Central memory CD4-positive, alpha-beta T cell (primary cell): ENCODE measurements at regions not wholly inside any gene's neighbourhood (a gene's known extent, or its start where the extent isn't known, plus 50 kb on each side); places are given as distances from the start of the nearest gene placed in this dataset.
A peak's percentile ranks its signal among the peaks of the same experiment; 100 is the strongest.

ENCODE experiments used
- DNase-seq: peaks from one replicate; pipeline ENCODE4 v3.0.0; 2022

GRCh38 chr14:100659345-100660001 is 67.2 kb upstream of the DLK1 start:
- no peak for DNase-seq

GRCh38 chr14:100660498-100660881 is 66.2 kb upstream of the DLK1 start:
- no peak for DNase-seq

DNA sequence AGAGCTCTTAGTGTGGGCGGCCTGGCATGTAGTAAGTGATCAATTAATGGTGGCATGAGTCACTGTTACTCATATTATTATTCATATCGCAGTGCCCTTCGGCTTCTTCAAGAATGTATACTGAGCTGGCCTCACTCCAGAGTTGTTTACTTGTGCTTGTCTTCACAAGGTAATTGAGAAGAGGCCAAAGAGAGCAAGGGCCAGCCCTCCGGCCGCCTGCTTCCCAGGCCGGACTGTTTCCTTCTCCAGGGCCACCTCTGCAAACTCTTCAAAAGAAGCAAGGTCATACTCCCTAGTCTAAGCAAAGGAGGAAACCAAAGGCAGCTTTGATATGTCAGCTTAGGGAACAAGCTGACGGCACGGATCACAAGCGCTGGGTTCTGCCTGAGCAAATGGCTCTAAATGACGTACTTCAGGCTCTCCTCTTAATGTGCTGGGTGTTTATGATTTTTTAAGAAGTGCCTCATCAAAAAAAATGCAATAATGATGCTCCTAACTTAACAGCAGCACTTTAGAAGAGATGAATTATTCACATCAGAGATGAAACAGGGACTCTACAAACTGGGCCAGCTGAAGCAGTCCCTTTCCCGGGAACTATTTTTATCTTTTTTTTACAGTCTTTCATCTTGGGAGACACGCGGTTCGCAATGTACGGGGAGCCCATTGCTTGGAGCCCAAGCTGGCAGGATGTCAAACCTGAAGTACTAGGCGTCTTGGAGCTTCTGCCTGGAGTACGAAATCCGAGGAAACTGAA is 65.6 kb upstream of the DLK1 start:
- no peak for DNase-seq

DNA sequence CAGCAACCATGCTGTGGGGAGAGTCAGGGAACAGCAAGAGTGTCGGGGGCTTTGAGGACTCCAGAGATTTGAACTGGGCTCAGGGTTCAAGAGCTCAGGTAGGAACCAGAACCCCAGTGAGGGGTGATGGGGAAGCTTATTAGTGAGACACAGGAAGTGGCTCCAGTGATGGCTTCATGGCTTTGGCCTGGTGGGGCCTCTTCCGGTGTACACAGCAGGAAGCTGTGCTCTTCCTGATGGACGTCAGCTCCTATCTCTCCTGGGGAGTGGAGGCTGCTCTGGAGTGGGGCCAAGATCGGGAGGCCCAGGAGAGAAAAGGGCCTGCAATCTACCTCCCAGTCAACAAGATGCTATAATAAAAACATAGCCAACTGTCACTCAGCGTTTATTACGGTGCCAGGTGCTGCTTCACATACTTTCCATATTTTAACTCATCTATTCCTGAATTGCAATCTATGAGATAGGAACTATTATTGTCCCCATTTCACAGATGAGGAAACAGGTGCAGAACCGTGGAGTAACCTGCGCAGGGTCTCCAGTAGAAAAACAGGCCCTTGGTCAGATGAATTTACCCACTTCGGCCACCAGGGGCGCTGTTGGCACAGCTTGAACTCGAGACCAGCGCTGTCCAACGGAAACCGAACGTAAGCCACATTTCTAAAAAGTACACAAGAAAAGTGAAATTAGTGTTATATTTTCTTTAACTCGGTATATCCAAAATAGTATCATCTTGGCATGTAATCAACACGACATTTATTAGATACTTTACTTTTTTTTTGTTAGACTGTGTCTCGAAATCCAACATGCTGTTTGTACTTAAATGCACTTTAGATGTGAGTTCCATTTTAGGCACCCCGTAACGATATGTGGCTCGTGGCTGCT is 63.6 kb upstream of the DLK1 start:
- DNase-seq, result peak; percentile 39

GRCh38 chr14:100663761-100664052 is 63.0 kb upstream of the DLK1 start:
- DNase-seq, result no peak

DNA sequence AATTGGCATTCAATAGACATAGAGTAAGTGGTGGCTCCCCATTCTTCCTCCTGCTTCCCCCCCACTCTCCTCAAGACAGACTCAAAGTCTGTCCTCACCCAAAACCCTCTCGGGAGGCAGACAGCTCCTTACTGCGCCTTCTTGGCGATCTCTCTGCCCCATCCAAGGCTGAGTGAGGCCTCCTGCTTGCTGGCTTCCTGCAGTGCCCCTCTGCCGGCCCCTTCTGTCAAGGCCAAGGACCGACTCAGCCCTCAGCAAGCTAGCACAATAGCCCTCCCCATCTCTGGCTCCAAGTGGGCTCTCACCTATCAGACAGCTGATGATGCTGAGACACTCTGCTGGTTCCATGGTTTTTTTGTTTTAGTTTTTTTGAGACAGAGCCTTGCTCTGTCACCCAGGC is 62.5 kb upstream of the DLK1 start:
- no peak for DNase-seq

- no peak for DNase-seq
Measured at GRCh38 chr14:100664841-100665510, 61.7 kb upstream of the DLK1 start.

DNA sequence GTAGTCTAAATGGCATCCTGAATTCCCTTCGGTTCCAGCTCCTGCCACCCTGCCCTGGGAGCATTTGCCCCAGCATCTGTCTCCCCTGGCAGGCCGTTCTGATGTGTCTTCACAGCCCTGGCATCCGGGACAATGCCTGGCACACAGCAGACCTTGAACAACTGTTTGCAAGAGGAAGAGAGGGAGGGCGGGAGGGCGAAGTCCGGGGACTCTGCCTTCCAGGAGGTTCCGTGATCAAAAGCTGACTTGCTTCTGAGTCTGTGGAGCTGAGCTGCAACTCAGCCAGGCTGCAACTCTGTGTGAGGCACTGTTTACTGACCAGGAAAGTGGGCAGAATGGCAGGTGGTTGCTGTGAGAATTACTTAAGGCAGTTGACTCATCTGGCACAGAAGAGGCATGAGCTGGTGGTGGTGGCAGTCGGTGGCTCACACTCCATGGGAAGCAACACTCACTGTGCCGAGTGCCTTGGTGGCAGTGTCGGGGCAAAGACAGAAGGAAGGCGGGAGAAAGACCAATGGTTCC is 61.1 kb upstream of the DLK1 start:
- DNase-seq, result no peak

GRCh38 chr14:100666403-100666802 is 60.3 kb upstream of the DLK1 start:
- no peak for DNase-seq

DNA sequence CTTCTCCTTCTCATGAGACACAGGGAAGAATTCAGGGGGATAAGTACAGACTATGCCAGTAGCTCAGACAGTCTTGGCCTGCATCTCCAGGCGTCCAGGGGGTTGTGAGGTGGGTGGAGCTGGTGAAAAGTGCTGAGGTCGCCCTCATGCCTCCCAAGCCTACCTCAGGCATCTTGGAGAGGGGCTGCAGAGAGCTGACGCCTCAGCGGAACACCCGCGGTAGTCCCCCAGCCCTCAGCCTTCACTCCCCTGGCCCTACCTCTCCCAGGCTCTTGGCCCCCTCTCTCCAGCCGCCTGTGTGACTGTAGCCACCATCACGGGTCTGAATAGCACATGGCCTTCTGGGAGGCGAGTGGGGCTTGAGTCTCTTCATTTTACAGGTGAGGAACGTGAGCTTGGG is 59.8 kb upstream of the DLK1 start:
- no peak for DNase-seq

- no peak for DNase-seq
Measured at GRCh38 chr14:100667656-100668055, 59.0 kb upstream of the DLK1 start.

- no peak for DNase-seq
Measured at GRCh38 chr14:100668352-100668751, 58.3 kb upstream of the DLK1 start.

DNA sequence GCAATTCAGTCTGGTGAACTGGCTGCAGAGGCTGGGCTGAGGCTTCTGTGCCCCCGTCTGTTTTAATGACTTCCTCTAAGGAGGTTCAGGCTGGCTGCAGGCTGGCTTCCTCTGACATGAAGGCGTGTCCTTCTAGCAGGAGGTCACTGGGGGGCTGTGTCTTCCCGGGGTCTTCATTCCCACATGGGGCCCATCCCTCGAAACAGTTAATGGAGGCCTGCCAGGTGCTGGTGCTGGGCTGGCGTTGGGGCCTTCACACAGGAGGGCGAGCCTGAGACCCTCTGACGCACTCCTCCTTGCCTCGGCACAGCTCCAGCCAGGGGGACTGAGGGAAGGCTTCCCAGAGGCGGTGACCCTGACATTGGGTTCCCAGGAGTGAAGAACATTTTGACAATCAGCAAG is 57.7 kb upstream of the DLK1 start:
- no peak for DNase-seq

DNA sequence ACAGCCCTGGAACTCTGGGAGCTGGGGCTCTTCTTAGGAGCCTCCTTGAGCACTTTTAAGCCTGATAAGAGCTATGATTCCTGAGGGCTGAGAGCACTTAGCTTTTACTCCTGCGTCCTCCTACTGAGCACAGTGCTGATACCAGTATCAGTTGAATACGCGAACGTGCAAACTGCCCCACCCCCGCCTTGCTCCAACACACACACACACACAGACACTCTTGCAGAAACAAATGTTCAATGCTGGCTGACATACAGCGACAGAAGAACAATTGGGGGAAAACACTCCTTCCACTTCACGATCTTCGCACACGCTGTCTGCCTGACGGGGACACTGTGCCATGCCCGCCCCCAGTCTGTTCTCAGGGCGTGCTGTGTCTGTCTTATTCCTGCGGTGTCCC is 57.2 kb upstream of the DLK1 start:
- DNase-seq, result no peak

- DNase-seq, result no peak
Measured at GRCh38 chr14:100670017-100670752, 56.5 kb upstream of the DLK1 start.

- DNase-seq, result no peak
Measured at GRCh38 chr14:100670753-100671049, 56.0 kb upstream of the DLK1 start.

GRCh38 chr14:100671386-100671901 is 55.2 kb upstream of the DLK1 start:
- DNase-seq, result no peak

DNA sequence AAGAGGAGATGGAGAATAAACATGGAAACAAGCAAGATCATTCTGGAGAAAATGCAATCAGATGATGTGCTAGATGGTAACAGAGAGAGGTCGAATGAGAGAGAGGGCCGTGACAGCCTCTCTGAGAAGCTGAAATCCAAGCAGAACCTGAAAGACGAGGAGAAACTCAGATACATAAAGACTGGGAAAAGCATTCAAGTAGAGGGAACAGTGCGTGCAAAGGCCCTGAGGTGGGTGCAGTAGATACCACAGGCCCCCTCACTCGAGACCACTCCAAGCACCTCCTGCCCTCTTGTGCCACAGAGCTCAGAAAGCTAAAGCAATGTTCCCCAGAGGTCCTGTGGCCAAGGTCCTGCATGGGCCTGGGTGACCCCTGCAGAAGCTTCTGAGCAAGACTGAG is 54.8 kb upstream of the DLK1 start:
- DNase-seq, result no peak

DNA sequence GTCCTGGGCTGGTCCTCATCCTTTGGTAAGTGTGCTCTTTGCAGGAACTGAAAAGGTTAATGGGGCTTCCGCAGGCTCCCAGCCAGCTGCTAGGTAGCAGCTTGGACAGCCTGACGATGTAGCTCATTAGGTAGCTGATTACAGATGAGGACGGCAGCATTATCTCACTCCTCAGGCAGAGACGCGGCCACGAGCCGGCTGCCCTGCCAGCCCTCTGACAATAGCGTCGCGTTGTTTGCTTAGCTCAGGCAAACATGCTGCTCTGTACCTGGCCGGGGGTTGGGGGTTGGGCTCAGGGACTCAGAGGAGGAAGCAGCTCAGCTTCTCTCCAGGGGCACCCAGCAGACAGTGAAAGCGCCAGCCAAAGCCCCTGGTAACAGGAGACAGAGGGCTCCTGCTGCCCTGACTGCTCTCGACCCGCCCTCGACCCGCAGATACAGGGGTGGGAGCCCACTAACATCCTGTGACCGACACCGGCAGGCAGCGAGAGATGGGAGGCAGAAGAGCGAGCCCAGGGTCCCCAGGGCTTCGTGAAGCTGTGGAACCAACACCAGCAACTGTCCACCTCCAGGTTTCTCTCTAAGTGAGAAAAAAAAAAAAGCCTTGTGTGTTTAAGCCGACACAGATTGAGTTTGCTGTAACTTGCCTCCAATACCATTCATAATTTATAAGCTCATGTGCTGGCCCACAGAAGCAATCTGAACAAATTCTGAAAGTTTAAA is 53.4 kb upstream of the DLK1 start:
- no peak for DNase-seq

DNA sequence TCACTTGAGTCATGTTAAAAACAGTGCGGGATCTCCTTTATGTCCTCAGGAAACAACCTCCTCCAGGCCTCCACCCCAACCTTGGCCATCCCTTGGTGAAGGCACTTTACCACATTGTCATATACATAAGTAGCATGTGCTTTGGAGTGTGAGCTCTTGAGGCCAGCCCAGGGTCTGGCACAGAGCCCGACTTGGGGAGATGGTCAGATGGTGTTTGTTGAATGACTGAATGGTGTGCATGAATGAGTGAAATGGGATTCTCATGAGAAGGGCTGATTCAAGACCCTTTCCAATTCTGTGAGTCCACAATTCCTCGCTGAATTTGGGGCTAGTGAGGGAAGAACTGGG is 52.9 kb upstream of the DLK1 start:
- no peak for DNase-seq

DNA sequence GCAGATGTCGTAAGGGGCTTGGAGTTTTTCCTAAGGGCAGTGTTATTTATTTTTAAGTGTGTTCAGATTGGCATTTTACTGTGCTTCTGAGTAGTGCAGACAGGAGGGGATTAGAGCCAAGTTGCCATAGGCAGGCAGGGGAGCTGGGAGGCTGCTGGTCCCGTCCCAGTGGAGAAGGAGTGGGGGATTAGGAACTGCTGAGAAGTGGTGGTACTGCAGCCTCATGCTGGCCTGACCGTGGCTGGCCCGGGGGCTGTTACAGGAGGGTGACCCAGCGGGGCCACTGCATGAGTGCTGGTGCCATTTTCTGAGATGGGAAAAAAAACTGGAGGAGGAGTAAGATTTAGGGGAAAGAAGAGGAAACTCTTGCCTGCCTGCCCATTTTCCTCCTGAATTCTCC is 52.3 kb upstream of the DLK1 start:
- no peak for DNase-seq
